ENCODE measurements at regions not wholly inside any gene's neighbourhood (a gene's known extent, or its start where the extent isn't known, plus 50 kb on each side); places are given as distances from the start of the nearest gene placed in this dataset.

DNA sequence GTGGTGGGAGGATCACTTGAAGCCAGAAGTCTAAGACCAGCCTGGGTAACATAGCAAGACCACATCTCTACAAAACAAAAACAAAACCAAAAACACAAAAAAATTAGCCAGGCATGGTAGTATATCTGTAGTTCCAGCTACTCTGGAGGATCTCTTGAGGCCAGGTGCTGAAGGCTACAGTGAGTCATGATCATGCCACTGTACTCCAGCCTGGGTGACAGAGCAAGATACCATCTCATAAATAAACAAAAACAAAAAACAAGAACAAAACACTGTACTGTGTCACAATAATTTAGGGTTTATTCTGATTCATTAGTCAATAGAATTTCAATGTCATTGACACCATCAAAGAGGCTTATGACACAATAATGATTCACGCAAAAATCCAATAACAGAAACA is 1121.7 kb upstream of the MAP3K7 start:
- H3K27me3 ChIP-seq (ENCODE audit: insufficient read depth, low read length): no peaks in the 10 kb centered on the region
- no peaks in the 10 kb centered on the region for H3K36me3 ChIP-seq (ENCODE audit: insufficient read depth, low read length)
- no peak overlapping the region for H3K4me3 ChIP-seq (ENCODE audit: low read length)
- H3K4me1 ChIP-seq (ENCODE audit: insufficient read depth, low read length): no peaks in the 10 kb centered on the region
- H2AFZ ChIP-seq (ENCODE audit: low read depth, low read length): no peak overlapping the region
- H3K9me3 ChIP-seq (ENCODE audit: low read length): no peaks in the 10 kb centered on the region

DNA sequence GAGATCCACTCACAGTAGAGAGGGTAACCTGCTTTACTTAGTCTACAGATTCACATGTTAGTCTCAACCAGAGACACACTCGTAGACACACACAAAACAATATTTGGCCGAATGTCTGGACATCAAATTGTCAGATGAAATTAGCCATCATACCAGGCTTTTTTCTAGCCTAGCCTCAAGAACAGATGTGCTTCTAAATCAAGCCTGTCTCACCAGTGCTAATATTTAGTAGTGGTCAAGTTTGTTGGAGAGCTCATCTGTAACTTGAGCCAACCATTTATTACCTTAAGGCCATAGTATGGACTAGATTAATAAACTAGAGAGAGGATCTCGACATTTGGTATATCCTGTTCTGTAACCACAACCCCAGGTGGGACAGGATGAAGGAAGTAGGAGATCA is 1118.8 kb upstream of the MAP3K7 start:
- Histone ChIP-seq H3K4me1 (ENCODE audit: insufficient read depth, low read length) (no peaks in the 10 kb centered on the region), H3K9me3 (ENCODE audit: low read length) (no peaks in the 10 kb centered on the region), H3K4me3 (ENCODE audit: low read length) (no peak overlapping the region), H3K27me3 (ENCODE audit: insufficient read depth, low read length) (no peaks in the 10 kb centered on the region), H2AFZ (ENCODE audit: low read depth, low read length) (no peak overlapping the region), H3K36me3 (ENCODE audit: insufficient read depth, low read length) (no peaks in the 10 kb centered on the region)

DNA sequence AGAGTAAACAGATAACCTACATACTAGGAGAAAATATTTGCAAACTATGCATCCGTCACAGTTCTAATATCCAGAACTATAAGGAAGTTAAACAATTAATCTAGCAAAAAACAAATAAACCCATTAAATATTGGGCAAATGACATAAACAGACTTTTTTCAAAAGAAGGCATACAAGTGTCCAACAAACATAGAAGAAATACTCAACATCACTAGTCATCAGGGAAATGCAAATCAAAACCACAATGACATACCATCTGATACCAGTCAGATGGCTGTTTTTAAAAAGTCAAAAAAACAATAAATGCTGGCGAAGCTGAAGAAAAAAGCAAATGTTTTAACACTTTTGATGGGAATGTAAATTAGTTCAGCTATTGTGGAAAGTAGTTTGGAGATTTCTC is 1117.7 kb upstream of the MAP3K7 start:
- H3K4me1 ChIP-seq (ENCODE audit: insufficient read depth, low read length): no peaks in the 10 kb centered on the region

DNA sequence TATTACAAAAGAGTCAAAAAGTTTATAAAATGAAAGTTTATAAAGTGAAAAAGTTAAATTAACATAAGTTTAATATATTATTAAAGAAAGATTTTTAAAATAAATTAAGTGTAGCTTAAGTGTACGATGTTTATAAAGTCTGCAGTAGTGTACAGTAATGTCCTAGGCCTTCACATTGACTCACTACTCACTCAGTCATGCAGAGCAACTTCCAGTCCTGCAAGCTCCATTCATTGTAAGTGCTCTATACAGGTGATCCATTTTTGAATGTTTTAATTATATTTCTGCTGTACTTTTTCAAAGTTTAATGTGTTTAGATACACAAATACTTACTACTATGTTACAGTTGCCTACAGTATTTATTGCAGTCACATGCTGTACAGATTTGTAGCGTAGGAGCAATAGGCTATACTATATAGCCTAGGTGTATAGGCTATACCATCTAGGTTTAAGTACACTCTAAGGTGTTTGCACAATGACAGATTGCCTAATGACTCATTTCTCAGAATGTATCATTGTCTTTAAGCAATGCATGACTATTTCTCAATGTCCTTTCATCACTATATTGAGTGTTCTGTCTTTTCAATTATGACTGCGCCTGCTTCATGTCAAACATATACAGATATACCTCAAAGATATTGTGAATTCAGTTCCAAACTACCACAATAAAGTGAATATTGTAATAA is 1110.3 kb upstream of the MAP3K7 start:
- Histone ChIP-seq H3K36me3 (ENCODE audit: insufficient read depth, low read length) (no peaks in the 10 kb centered on the region), H3K4me1 (ENCODE audit: insufficient read depth, low read length) (no peaks in the 10 kb centered on the region), H3K4me3 (ENCODE audit: low read length) (no peak overlapping the region), H3K9me3 (ENCODE audit: low read length) (no peaks in the 10 kb centered on the region), H2AFZ (ENCODE audit: low read depth, low read length) (no peak overlapping the region), H3K27me3 (ENCODE audit: insufficient read depth, low read length) (no peaks in the 10 kb centered on the region)

More for the DNA sequence above, 1117.7 kb upstream of the MAP3K7 start:
- H2AFZ ChIP-seq (ENCODE audit: low read depth, low read length): no peak overlapping the region
- no peaks in the 10 kb centered on the region for H3K9me3 ChIP-seq (ENCODE audit: low read length)
- H3K4me3 ChIP-seq (ENCODE audit: low read length): no peak overlapping the region
- H3K27me3 ChIP-seq (ENCODE audit: insufficient read depth, low read length): no peaks in the 10 kb centered on the region
- H3K36me3 ChIP-seq (ENCODE audit: insufficient read depth, low read length): no peaks in the 10 kb centered on the region

DNA sequence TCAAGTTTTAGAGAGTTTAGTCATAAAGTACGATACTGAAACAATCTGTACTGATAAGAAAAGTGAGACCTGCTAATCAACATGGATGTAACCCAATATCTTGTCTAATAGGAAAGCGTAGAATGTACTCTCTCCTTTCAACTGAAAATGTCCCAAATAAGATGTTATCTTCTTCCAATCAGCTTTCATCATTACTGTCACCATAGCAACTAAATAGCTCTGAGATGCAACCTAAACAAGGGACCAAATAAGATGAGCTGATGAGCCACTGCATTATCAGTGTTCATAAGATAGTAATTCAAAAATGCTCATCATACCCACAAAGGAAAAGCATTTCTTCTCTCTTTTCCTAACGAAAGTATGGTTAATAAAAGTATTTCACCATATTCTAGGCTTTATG is 1108.3 kb upstream of the MAP3K7 start:
- no peaks in the 10 kb centered on the region for H3K9me3 ChIP-seq (ENCODE audit: low read length)
- peaks cover 3% of the 10 kb centered on the region for H3K4me1 ChIP-seq (ENCODE audit: insufficient read depth, low read length)
- no peaks in the 10 kb centered on the region for H3K27me3 ChIP-seq (ENCODE audit: insufficient read depth, low read length)
- H2AFZ ChIP-seq (ENCODE audit: low read depth, low read length): no peak overlapping the region
- H3K4me3 ChIP-seq (ENCODE audit: low read length): no peak overlapping the region
- H3K36me3 ChIP-seq (ENCODE audit: insufficient read depth, low read length): no peaks in the 10 kb centered on the region

DNA sequence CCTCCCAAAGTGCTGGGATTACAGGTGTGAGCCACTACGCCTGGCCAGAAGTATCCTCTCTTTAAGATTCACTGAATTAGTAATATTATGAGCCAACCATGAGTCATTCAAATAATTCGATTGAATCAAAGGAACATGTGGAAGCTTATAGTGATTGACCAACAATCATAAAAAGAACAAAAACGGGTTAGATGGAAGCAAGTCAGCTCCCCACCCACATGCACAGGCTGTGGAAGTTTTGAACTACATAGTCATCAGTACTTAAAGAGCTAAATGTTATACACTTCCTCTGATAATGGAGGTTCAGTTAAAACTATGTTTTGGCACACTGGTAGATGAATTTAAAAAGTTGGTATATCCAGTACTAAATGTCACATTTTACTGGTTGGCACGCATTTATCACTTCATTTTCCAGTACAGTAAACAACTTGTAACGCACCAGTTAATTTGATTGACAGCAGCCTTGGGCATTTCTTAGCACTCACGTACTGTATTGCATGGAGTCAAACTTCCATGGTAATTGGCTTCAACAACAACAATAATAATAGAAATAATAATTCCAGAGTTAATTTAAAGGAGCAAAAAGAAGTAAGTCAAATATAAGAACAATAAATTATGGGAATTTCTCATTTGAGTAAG is 1107.3 kb upstream of the MAP3K7 start:
- Histone ChIP-seq H3K9me3 (ENCODE audit: low read length) (no peaks in the 10 kb centered on the region), H3K4me1 (ENCODE audit: insufficient read depth, low read length) (peaks cover 3% of the 10 kb centered on the region), H2AFZ (ENCODE audit: low read depth, low read length) (no peak overlapping the region), H3K36me3 (ENCODE audit: insufficient read depth, low read length) (no peaks in the 10 kb centered on the region), H3K4me3 (ENCODE audit: low read length) (no peak overlapping the region), H3K27me3 (ENCODE audit: insufficient read depth, low read length) (no peaks in the 10 kb centered on the region)

DNA sequence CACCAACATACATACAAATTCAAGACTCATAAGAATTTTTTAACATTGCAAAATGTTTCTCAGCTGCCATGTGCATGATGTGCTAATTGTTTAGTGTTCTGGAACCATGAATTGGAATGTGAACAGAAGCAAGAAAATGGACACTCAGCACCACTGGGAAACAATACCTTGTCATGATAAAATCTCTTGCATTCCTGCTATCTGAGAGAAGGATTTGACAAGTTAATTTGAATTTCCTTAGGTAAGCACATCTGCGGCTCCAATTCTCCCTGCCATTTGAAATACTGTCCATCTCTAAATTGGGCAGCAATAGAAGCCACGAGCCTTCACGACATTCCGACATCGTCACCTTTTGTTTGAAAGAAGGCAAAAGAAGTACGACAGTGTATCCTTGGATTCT is 1104.6 kb upstream of the MAP3K7 start:
- peaks cover 3% of the 10 kb centered on the region for H3K4me1 ChIP-seq (ENCODE audit: insufficient read depth, low read length)
- H2AFZ ChIP-seq (ENCODE audit: low read depth, low read length): no peak overlapping the region
- H3K4me3 ChIP-seq (ENCODE audit: low read length): no peak overlapping the region
- no peaks in the 10 kb centered on the region for H3K27me3 ChIP-seq (ENCODE audit: insufficient read depth, low read length)
- no peaks in the 10 kb centered on the region for H3K36me3 ChIP-seq (ENCODE audit: insufficient read depth, low read length)
- H3K9me3 ChIP-seq (ENCODE audit: low read length): no peaks in the 10 kb centered on the region

DNA sequence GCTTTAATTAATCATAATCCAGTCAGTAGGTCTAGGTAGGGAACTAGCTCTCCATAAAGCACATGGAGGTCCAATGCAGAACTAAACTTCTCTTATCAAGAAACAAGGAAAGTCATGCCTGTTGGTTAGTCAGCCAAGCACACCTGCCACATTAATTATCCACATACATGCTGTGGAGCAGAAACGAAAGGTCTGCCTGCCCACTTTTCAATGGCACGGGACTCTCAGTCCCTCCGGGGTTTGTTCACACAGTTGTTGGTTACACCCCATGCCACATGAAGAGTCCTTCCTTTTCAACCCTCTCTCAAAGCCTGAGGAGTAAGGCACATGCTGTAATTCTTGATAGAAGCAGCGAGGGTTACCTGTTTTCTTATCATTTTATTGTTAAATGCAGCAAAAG is 1096.4 kb upstream of the MAP3K7 start:
- Histone ChIP-seq H3K27me3 (ENCODE audit: insufficient read depth, low read length) (no peaks in the 10 kb centered on the region), H3K36me3 (ENCODE audit: insufficient read depth, low read length) (no peaks in the 10 kb centered on the region), H3K4me1 (ENCODE audit: insufficient read depth, low read length) (peaks cover 12% of the 10 kb centered on the region), H3K9me3 (ENCODE audit: low read length) (no peaks in the 10 kb centered on the region), H3K4me3 (ENCODE audit: low read length) (no peak overlapping the region), H2AFZ (ENCODE audit: low read depth, low read length) (no peak overlapping the region)

DNA sequence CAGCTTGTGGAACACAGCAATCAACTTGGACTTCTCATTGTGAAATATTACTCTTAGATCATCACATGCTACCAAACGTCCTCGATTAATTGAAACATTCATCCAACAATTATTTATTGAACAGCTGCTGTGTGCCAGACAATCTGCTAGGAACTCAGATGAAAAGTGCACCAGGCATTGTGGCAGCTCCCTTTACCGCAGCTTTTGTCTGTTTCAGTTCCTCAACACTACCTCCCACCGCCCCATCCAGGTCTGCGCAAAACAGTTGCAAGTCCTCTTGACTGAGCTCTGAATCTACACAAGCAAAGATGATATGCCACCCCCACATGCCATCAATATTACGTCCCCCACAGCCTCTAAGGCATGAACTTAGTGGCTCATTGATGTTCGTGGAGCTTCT is 1094.4 kb upstream of the MAP3K7 start:
- Histone ChIP-seq H3K9me3 (ENCODE audit: low read length) (no peaks in the 10 kb centered on the region), H3K4me3 (ENCODE audit: low read length) (no peak overlapping the region), H3K4me1 (ENCODE audit: insufficient read depth, low read length) (peaks cover 30% of the 10 kb centered on the region), H3K27me3 (ENCODE audit: insufficient read depth, low read length) (no peaks in the 10 kb centered on the region), H2AFZ (ENCODE audit: low read depth, low read length) (no peak overlapping the region), H3K36me3 (ENCODE audit: insufficient read depth, low read length) (no peaks in the 10 kb centered on the region)

DNA sequence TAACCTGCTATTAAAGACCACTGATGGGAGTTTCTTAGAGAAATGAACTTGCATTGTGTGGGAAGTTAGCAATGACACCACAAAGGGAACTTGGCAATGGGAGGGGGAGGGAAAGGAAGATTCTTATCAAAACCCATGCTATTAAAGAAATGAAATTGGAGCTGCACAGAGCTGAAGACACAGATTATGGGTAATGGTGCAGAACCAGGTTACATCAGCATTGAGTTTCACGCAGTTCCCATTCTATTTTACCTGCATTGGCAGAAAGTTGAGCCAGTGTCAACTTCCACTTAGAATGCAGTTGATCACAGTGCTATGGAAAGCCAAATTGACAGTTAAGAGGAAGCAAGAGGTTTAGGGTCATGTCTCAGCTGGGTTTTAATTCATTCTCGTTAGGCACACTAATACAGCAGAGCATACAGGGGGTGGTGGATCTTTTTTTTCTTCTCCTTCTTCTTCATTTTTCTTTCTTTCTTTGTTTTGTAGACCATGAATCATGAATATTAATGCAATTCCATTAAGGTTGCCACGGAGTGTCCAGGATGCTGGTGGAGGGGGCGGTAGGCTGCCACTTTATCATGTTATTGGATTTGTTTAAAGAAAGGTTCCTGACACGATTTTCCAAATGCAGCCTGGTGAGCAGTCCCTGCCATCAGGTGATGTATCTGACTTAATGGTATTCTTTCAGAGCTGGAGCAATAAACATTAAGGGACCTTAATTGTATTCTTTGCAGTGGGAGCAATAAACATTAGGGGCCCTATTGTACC is 1092.0 kb upstream of the MAP3K7 start:
- H3K4me1 ChIP-seq (ENCODE audit: insufficient read depth, low read length): peaks cover 30% of the 10 kb centered on the region
- peak overlapping the region; percentile 41 for H2AFZ ChIP-seq (ENCODE audit: low read depth, low read length)
- no peaks in the 10 kb centered on the region for H3K36me3 ChIP-seq (ENCODE audit: insufficient read depth, low read length)
- no peaks in the 10 kb centered on the region for H3K9me3 ChIP-seq (ENCODE audit: low read length)
- no peak overlapping the region for H3K4me3 ChIP-seq (ENCODE audit: low read length)
- no peaks in the 10 kb centered on the region for H3K27me3 ChIP-seq (ENCODE audit: insufficient read depth, low read length)

DNA sequence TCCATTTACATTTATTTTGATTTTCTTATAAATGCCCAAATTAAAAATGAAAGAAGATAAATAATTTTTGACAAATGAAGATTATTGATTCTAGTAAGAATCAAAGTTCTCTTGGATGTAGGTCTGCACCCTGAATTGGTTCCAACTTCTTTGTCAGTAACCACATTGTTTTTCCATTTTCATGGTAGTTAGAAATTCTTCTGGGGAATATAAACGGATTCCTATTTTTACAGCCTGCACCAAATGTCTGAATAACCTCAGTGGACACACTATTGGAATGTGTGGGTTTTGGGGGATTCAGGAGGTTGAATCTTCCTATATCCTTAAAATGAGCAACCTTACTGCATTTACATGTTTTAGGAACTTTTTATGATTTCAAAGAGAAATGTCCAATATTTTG is 1085.3 kb upstream of the MAP3K7 start:
- Histone ChIP-seq H3K9me3 (ENCODE audit: low read length) (no peaks in the 10 kb centered on the region), H3K27me3 (ENCODE audit: insufficient read depth, low read length) (no peaks in the 10 kb centered on the region), H3K4me1 (ENCODE audit: insufficient read depth, low read length) (peaks cover 8% of the 10 kb centered on the region), H3K36me3 (ENCODE audit: insufficient read depth, low read length) (no peaks in the 10 kb centered on the region), H3K4me3 (ENCODE audit: low read length) (no peak overlapping the region), H2AFZ (ENCODE audit: low read depth, low read length) (no peak overlapping the region)

DNA sequence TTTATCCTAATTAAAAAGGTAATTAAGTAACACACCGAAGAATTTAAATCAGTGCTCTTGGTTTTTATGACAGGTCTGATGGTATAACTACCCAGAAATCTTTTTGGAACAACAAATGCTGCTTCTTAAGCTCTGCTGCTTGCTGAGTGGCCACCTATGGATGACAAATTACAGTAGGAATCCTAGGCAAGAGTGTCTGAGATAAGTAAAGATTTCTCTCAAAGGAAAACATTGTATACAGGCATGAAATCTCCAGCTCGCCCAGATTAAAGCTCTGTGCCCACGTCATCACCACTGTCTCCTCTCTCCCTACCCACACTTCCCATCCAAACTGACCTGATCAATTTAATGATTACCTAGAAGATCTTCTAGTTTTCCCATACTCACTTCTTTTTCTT is 1083.0 kb upstream of the MAP3K7 start:
- Histone ChIP-seq H3K4me1 (ENCODE audit: insufficient read depth, low read length) (no peaks in the 10 kb centered on the region), H3K4me3 (ENCODE audit: low read length) (no peak overlapping the region), H3K9me3 (ENCODE audit: low read length) (no peaks in the 10 kb centered on the region), H3K36me3 (ENCODE audit: insufficient read depth, low read length) (no peaks in the 10 kb centered on the region), H2AFZ (ENCODE audit: low read depth, low read length) (no peak overlapping the region), H3K27me3 (ENCODE audit: insufficient read depth, low read length) (no peaks in the 10 kb centered on the region)

DNA sequence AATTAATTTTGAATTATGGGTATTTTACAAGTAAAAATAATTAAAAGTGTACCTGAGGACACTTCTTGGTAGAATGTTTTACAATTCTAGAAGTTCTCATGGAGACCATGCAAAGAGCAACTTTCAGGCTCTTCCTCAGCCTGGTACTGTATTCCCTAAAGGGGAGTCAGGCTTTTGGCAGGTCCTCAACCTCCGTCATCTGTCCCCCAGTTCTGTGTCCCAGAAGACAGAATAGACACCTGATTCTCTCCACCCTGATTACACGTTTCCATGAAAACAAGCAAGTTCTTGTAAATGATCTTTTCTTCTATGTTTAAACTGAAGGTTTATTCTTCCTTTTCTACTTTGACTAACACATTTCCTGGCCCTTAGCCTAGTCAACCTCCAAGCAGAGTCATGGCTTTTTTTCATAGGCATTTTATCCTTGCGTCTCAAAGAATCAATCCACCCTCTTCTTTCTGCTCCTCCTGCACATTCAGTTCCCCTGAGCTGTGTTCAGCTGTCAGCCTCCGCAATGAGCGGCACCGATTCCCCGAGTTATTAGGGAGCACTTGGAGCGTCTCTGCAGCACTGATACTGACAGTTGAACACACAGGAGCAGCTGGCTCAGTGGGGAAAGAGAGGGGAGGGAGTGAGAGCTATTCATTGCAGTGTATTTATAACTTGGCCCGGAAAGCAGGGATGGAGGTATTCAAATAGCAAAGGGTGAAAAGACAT is 1082.4 kb upstream of the MAP3K7 start:
- Histone ChIP-seq H2AFZ (ENCODE audit: low read depth, low read length) (no peak overlapping the region), H3K4me1 (ENCODE audit: insufficient read depth, low read length) (no peaks in the 10 kb centered on the region), H3K4me3 (ENCODE audit: low read length) (no peak overlapping the region), H3K27me3 (ENCODE audit: insufficient read depth, low read length) (no peaks in the 10 kb centered on the region), H3K36me3 (ENCODE audit: insufficient read depth, low read length) (no peaks in the 10 kb centered on the region), H3K9me3 (ENCODE audit: low read length) (no peaks in the 10 kb centered on the region)

All from neuron (in vitro differentiated cells).